NB4 (cell line): ENCODE measurements at regions not wholly inside any gene's neighbourhood (a gene's known extent, or its start where the extent isn't known, plus 50 kb on each side); places are given as distances from the start of the nearest gene placed in this dataset.

Experiments used
- DNase-seq: peaks from one replicate; pipeline ENCODE4 v3.0.0; 2010; ENCODE audit warnings: low read depth
- H3K4me3 ChIP-seq: one replicate; pipeline ENCODE4 v1.5.1; 2011; ENCODE audit warnings: mild to moderate bottlenecking, low read depth, low read length, moderate library complexity
- CTCF ChIP-seq: IDR thresholded peaks from one replicate; pipeline ENCODE4 v1.5.1; 2012; ENCODE audit warnings: low read depth, low read length
- MYC ChIP-seq: IDR thresholded peaks from 2 replicates; pipeline ENCODE4 v1.6.1; 2011; ENCODE audit warnings: low read depth, low read length
- POLR2A ChIP-seq: IDR thresholded peaks from 2 replicates; pipeline ENCODE4 v1.6.1; 2011; ENCODE audit warnings: mild to moderate bottlenecking; ENCODE audit not compliant: insufficient read length; ENCODE audit errors: extremely low read depth
- TF ChIP-seq, protein P1 (sequence below): IDR thresholded peaks from 2 replicates; pipeline ENCODE4 v1.6.1; 2011; ENCODE audit warnings: low read depth, low read length

DNA sequence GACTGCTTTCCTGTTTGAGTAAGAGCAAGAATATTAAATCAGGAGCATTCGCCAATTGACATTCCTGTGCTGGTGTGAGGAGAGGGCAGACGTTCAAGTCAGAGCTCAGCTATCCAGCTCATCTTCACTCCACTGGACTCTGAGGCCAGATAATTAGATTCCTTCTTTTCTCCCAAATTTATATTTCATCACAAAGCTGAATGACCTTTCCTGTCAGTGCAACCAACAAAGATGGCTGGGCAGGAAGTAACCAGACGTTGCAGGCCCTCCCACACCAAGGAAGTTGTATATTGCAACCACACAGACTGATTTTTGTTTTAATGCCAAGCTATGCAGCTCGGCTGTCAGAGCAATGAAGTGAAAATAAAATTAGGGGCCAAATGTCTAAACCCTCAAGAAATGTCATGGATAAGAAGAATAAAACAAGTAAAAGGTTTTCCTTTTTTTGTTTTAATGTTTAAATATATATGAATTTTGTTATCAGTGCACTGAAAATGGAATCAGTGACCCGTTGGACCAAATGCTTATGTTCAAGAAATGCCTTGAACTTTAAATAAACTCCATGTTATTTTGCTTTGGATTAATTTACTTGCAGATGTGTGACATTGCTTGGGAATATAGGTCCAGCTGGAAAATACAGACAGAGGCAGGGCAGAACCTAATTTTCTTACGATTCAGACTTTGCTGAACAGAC lies 578.9 kb upstream of the FAT1 start:
- TF ChIP-seq CTCF (no peak), POLR2A (no peak), MYC (no peak)
- TF ChIP-seq, protein P1, sequence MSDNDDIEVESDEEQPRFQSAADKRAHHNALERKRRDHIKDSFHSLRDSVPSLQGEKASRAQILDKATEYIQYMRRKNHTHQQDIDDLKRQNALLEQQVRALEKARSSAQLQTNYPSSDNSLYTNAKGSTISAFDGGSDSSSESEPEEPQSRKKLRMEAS: no peak
- no peak for DNase-seq
- H3K4me3 ChIP-seq: no peak overlapping the region

- no peak for DNase-seq
- no peak for TF ChIP-seq POLR2A
Measured at GRCh38 chr4:187304133-187304532, 580.5 kb upstream of the FAT1 start.

DNA sequence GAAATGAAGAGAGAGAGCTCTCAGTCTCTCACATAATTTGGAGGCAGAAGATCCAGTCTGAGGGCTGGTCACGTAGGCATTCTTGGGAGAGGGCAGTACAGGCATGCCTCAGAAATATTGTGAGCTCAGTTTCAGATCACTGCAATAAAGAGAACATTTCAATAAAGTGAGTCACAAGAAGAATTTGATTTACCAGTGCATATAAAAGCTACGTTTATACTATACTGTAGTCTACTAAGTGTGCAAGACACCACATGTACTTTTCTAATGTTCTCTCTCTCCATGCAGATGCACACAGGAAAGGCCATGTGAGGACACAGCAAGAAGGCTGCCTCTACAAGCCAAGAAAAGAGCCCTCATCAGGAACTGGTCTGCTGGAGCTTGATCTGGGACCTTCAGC lies 583.5 kb upstream of the FAT1 start:
- DNase-seq: no peak
- no peak overlapping the region for H3K4me3 ChIP-seq
- TF ChIP-seq MYC (no peak), CTCF (no peak), POLR2A (no peak)
- TF ChIP-seq, protein P1: no peak

More at GRCh38 chr4:187304133-187304532, 580.5 kb upstream of the FAT1 start:
- H3K4me3 ChIP-seq: no peak overlapping the region

- TF ChIP-seq MYC: no peak
- TF ChIP-seq, protein P1: no peak
- TF ChIP-seq POLR2A: no peak
- no peak for TF ChIP-seq CTCF
- H3K4me3 ChIP-seq: no peak overlapping the region
- DNase-seq: no peak
Measured at GRCh38 chr4:187309456-187309855, 585.8 kb upstream of the FAT1 start.

DNA sequence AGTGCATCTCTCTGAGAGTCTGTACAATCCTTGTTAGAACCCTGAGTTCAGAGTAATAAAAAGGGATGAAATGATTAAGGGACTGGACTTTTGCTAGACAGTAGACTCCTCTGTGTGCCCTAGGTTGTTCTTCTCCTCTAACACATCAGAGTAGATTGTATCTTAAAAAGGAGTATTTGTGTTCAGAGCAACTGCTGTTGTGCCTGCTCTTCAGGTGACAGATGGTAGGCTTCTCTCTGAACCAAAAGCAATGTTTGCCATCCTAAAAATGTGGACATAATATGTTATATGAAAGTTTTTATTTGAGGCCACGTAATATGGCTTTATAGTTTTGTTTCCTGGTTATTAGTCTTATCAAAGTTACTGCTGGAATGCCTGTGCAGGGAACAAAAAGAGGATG lies 588.6 kb upstream of the FAT1 start:
- TF ChIP-seq MYC: no peak
- no peak for TF ChIP-seq CTCF
- TF ChIP-seq, protein P1: no peak
- TF ChIP-seq POLR2A: no peak
- no peak overlapping the region for H3K4me3 ChIP-seq
- DNase-seq: no peak

- TF ChIP-seq MYC (no peak), CTCF (no peak), POLR2A (no peak)
- TF ChIP-seq, protein P1: no peak
- H3K4me3 ChIP-seq: no peak overlapping the region
- DNase-seq: no peak
Measured at GRCh38 chr4:187317799-187318198, 594.1 kb upstream of the FAT1 start.
